ENCODE measurements at regions not wholly inside any gene's neighbourhood (a gene's known extent, or its start where the extent isn't known, plus 50 kb on each side); places are given as distances from the start of the nearest gene placed in this dataset.

GRCh38 chr9:129284607-129285291, 106.7 kb upstream of the IER5L start:
- no peak for TF ChIP-seq TAF1 (IDR thresholded peaks at IDR 0.05; ENCODE audit: borderline replicate concordance, low read depth, low read length)
- no peak for TF ChIP-seq MXI1 (IDR thresholded peaks at IDR 0.05; ENCODE audit: low read depth, low read length)
- TF ChIP-seq, protein P1, sequence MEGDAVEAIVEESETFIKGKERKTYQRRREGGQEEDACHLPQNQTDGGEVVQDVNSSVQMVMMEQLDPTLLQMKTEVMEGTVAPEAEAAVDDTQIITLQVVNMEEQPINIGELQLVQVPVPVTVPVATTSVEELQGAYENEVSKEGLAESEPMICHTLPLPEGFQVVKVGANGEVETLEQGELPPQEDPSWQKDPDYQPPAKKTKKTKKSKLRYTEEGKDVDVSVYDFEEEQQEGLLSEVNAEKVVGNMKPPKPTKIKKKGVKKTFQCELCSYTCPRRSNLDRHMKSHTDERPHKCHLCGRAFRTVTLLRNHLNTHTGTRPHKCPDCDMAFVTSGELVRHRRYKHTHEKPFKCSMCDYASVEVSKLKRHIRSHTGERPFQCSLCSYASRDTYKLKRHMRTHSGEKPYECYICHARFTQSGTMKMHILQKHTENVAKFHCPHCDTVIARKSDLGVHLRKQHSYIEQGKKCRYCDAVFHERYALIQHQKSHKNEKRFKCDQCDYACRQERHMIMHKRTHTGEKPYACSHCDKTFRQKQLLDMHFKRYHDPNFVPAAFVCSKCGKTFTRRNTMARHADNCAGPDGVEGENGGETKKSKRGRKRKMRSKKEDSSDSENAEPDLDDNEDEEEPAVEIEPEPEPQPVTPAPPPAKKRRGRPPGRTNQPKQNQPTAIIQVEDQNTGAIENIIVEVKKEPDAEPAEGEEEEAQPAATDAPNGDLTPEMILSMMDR (IDR thresholded peaks at IDR 0.05) = no peak
- no peak for TF ChIP-seq IRF3 (IDR thresholded peaks at IDR 0.05; ENCODE audit: low read depth, low read length)
- TF ChIP-seq USF1 (IDR thresholded peaks at IDR 0.05; ENCODE audit: borderline replicate concordance, low read depth) = no peak
- TF ChIP-seq RAD21 (IDR thresholded peaks at IDR 0.05; ENCODE audit: low read length) = no peak
- TF ChIP-seq EP300 (IDR thresholded peaks at IDR 0.05; ENCODE audit: borderline replicate concordance in 1 of 2, low read depth in 1 of 2, low read length in 1 of 2) = no peak
